ENCODE measurements at regions not wholly inside any gene's neighbourhood (a gene's known extent, or its start where the extent isn't known, plus 50 kb on each side); places are given as distances from the start of the nearest gene placed in this dataset.

- TF ChIP-seq POLR2A (IDR thresholded peaks at IDR 0.05; ENCODE audit: extremely low read depth, insufficient read length) (no peak), CTCF (IDR thresholded peaks at IDR 0.05; ENCODE audit: low read depth, low read length) (no peak)
These were observed 93.3 kb upstream of the COG2 start for GRCh38 chr1:230548997-230549396.
